ENCODE measurements at regions not wholly inside any gene's neighbourhood (a gene's known extent, or its start where the extent isn't known, plus 50 kb on each side); places are given as distances from the start of the nearest gene placed in this dataset.

GRCh38 chr2:223366566-223366965, 235.6 kb downstream of the SCG2 start:
- DNase-seq, result no peak
- CTCF ChIA-PET, result no interaction called here
- no peaks in the 10 kb centered on the region for H3K36me3 Mint-ChIP-seq

GRCh38 chr2:223368481-223368880, 233.7 kb downstream of the SCG2 start:
- Mint-ChIP-seq H3K27ac (no peak overlapping the region), H3K4me3 (no peak overlapping the region), H3K4me1 (no peaks in the 10 kb centered on the region), H3K36me3 (no peaks in the 10 kb centered on the region), H3K27me3 (no peaks in the 10 kb centered on the region), H3K9me3 (ENCODE audit: low read depth) (no peaks in the 10 kb centered on the region)
- DNase-seq, result no peak
- no peak for ATAC-seq
- CTCF ChIA-PET, result no interaction called here

More at GRCh38 chr2:223366566-223366965, 235.6 kb downstream of the SCG2 start:
- peaks cover 2% of the 10 kb centered on the region for H3K9me3 Mint-ChIP-seq (ENCODE audit: low read depth)
- no peaks in the 10 kb centered on the region for H3K4me1 Mint-ChIP-seq
- H3K27ac Mint-ChIP-seq, result no peak overlapping the region
- no peak for ATAC-seq
- H3K4me3 Mint-ChIP-seq, result no peak overlapping the region
- H3K27me3 Mint-ChIP-seq, result no peaks in the 10 kb centered on the region

- no peak overlapping the region for H3K4me3 Mint-ChIP-seq
- H3K27me3 Mint-ChIP-seq, result no peaks in the 10 kb centered on the region
- CTCF ChIA-PET, result interaction anchor here (0.8 kb wide), 1 partner anchor 11 kb away, joined by 3 read pairs; no protein-coding TSS in a partner anchor
- no peaks in the 10 kb centered on the region for H3K9me3 Mint-ChIP-seq (ENCODE audit: low read depth)
- ATAC-seq, result no peak
- DNase-seq, result no peak
- H3K36me3 Mint-ChIP-seq, result no peaks in the 10 kb centered on the region
- H3K27ac Mint-ChIP-seq, result no peak overlapping the region
- H3K4me1 Mint-ChIP-seq, result no peaks in the 10 kb centered on the region
Observed at GRCh38 chr2:223369889-223370288, 232.3 kb downstream of the SCG2 start.

GRCh38 chr2:223383315-223383714, 218.8 kb downstream of the SCG2 start:
- Mint-ChIP-seq H3K9me3 (ENCODE audit: low read depth) (no peaks in the 10 kb centered on the region), H3K27ac (no peak overlapping the region), H3K4me1 (no peaks in the 10 kb centered on the region)

GRCh38 chr2:223386189-223386588, 216.0 kb downstream of the SCG2 start:
- no peaks in the 10 kb centered on the region for H3K27me3 Mint-ChIP-seq
- CTCF ChIA-PET, result no interaction called here

More at GRCh38 chr2:223383315-223383714, 218.8 kb downstream of the SCG2 start:
- Mint-ChIP-seq H3K27me3 (no peaks in the 10 kb centered on the region), H3K4me3 (no peak overlapping the region), H3K36me3 (no peaks in the 10 kb centered on the region)
- ATAC-seq, result no peak
- CTCF ChIA-PET, result no interaction called here
- no peak for DNase-seq

GRCh38 chr2:223386984-223387383, 215.2 kb downstream of the SCG2 start:
- no peak for ATAC-seq
- CTCF ChIA-PET, result no interaction called here
- H3K27ac Mint-ChIP-seq, result no peak overlapping the region

More at GRCh38 chr2:223386189-223386588, 216.0 kb downstream of the SCG2 start:
- Mint-ChIP-seq H3K27ac (no peak overlapping the region), H3K4me3 (no peak overlapping the region), H3K4me1 (no peaks in the 10 kb centered on the region), H3K9me3 (ENCODE audit: low read depth) (no peaks in the 10 kb centered on the region), H3K36me3 (no peaks in the 10 kb centered on the region)
- DNase-seq (no peak), ATAC-seq (no peak)

GRCh38 chr2:223389624-223390023, 212.5 kb downstream of the SCG2 start:
- CTCF ChIA-PET, result no interaction called here
- ATAC-seq (no peak), DNase-seq (no peak)
- Mint-ChIP-seq H3K27me3 (no peaks in the 10 kb centered on the region), H3K4me1 (no peaks in the 10 kb centered on the region), H3K4me3 (no peak overlapping the region), H3K9me3 (ENCODE audit: low read depth) (no peaks in the 10 kb centered on the region), H3K36me3 (no peaks in the 10 kb centered on the region), H3K27ac (no peak overlapping the region)

More at GRCh38 chr2:223386984-223387383, 215.2 kb downstream of the SCG2 start:
- no peaks in the 10 kb centered on the region for H3K4me1 Mint-ChIP-seq
- no peaks in the 10 kb centered on the region for H3K27me3 Mint-ChIP-seq
- H3K4me3 Mint-ChIP-seq, result no peak overlapping the region
- no peaks in the 10 kb centered on the region for H3K36me3 Mint-ChIP-seq
- no peaks in the 10 kb centered on the region for H3K9me3 Mint-ChIP-seq (ENCODE audit: low read depth)
- DNase-seq, result no peak

GRCh38 chr2:223396993-223397392, 205.2 kb downstream of the SCG2 start:
- DNase-seq, result no peak
- Mint-ChIP-seq H3K9me3 (ENCODE audit: low read depth) (peaks cover 4% of the 10 kb centered on the region), H3K4me3 (no peak overlapping the region), H3K36me3 (no peaks in the 10 kb centered on the region), H3K27me3 (no peaks in the 10 kb centered on the region), H3K27ac (no peak overlapping the region), H3K4me1 (no peaks in the 10 kb centered on the region)
- ATAC-seq, result no peak
- CTCF ChIA-PET, result no interaction called here

- CTCF ChIA-PET, result no interaction called here
- H3K4me1 Mint-ChIP-seq, result no peaks in the 10 kb centered on the region
- H3K36me3 Mint-ChIP-seq, result no peaks in the 10 kb centered on the region
- H3K27me3 Mint-ChIP-seq, result no peaks in the 10 kb centered on the region
- ATAC-seq, result no peak
- DNase-seq, result no peak
- H3K27ac Mint-ChIP-seq, result no peak overlapping the region
- H3K4me3 Mint-ChIP-seq, result no peak overlapping the region
- H3K9me3 Mint-ChIP-seq (ENCODE audit: low read depth), result peaks cover 4% of the 10 kb centered on the region
Observed at GRCh38 chr2:223399357-223399957, 202.7 kb downstream of the SCG2 start.

- CTCF ChIA-PET, result no interaction called here
- ATAC-seq (no peak), DNase-seq (no peak)
- no peak overlapping the region for H3K27ac Mint-ChIP-seq
- no peaks in the 10 kb centered on the region for H3K27me3 Mint-ChIP-seq
- H3K36me3 Mint-ChIP-seq, result no peaks in the 10 kb centered on the region
- H3K4me3 Mint-ChIP-seq, result no peak overlapping the region
- no peaks in the 10 kb centered on the region for H3K4me1 Mint-ChIP-seq
- no peaks in the 10 kb centered on the region for H3K9me3 Mint-ChIP-seq (ENCODE audit: low read depth)
Observed at GRCh38 chr2:223404616-223405015, 197.5 kb downstream of the SCG2 start.

- peaks cover 4% of the 10 kb centered on the region for H3K9me3 Mint-ChIP-seq (ENCODE audit: low read depth)
- DNase-seq (no peak), ATAC-seq (no peak)
- H3K4me3 Mint-ChIP-seq, result no peak overlapping the region
- CTCF ChIA-PET, result no interaction called here
- H3K27me3 Mint-ChIP-seq, result no peaks in the 10 kb centered on the region
- no peaks in the 10 kb centered on the region for H3K4me1 Mint-ChIP-seq
- no peaks in the 10 kb centered on the region for H3K36me3 Mint-ChIP-seq
- no peak overlapping the region for H3K27ac Mint-ChIP-seq
Observed at GRCh38 chr2:223414646-223415045, 187.5 kb downstream of the SCG2 start.

- ATAC-seq (no peak), DNase-seq (no peak)
- peaks cover 4% of the 10 kb centered on the region for H3K9me3 Mint-ChIP-seq (ENCODE audit: low read depth)
- H3K27me3 Mint-ChIP-seq, result no peaks in the 10 kb centered on the region
- no peaks in the 10 kb centered on the region for H3K4me1 Mint-ChIP-seq
- no peak overlapping the region for H3K27ac Mint-ChIP-seq
- CTCF ChIA-PET, result no interaction called here
- H3K4me3 Mint-ChIP-seq, result no peak overlapping the region
- no peaks in the 10 kb centered on the region for H3K36me3 Mint-ChIP-seq
Observed at GRCh38 chr2:223415071-223415470, 187.1 kb downstream of the SCG2 start.

- CTCF ChIA-PET, result no interaction called here
- Mint-ChIP-seq H3K36me3 (no peaks in the 10 kb centered on the region), H3K27ac (no peak overlapping the region), H3K4me1 (no peaks in the 10 kb centered on the region), H3K9me3 (ENCODE audit: low read depth) (no peaks in the 10 kb centered on the region), H3K27me3 (no peaks in the 10 kb centered on the region), H3K4me3 (no peak overlapping the region)
- ATAC-seq, result no peak
- no peak for DNase-seq
Observed at GRCh38 chr2:223416815-223417610, 185.1 kb downstream of the SCG2 start.

- DNase-seq, result no peak
- CTCF ChIA-PET, result no interaction called here
- Mint-ChIP-seq H3K27me3 (no peaks in the 10 kb centered on the region), H3K9me3 (ENCODE audit: low read depth) (no peaks in the 10 kb centered on the region), H3K4me1 (no peaks in the 10 kb centered on the region), H3K27ac (no peak overlapping the region), H3K4me3 (no peak overlapping the region), H3K36me3 (no peaks in the 10 kb centered on the region)
- no peak for ATAC-seq
Observed at GRCh38 chr2:223418131-223418530, 184.0 kb downstream of the SCG2 start.

Data from activated CD8-positive, alpha-beta memory T cell treated with anti-CD3 and anti-CD28 coated beads, Interleukin-2, amount 10 ng/mL, durations not matched to agents 7 days and 5 days (primary cell).